ENCODE measurements at regions not wholly inside any gene's neighbourhood (a gene's known extent, or its start where the extent isn't known, plus 50 kb on each side); places are given as distances from the start of the nearest gene placed in this dataset.

GRCh38 chr5:158162479-158163034 is 303.6 kb upstream of the CLINT1 start:
- no peak for DNase-seq (ENCODE audit: extremely low spot score, unreplicated experiment)
- no peak for TF ChIP-seq CTCF (IDR thresholded peaks at IDR 0.05)
- Mint-ChIP-seq H3K4me3 (ENCODE audit: unreplicated experiment) (no peak overlapping the region), H3K27me3 (ENCODE audit: unreplicated experiment) (peaks cover 14% of the 10 kb centered on the region), H3K27ac (ENCODE audit: unreplicated experiment) (no peak overlapping the region), H3K36me3 (ENCODE audit: unreplicated experiment) (no peaks in the 10 kb centered on the region), H3K4me1 (ENCODE audit: unreplicated experiment) (peaks cover 5% of the 10 kb centered on the region), H3K9me3 (ENCODE audit: unreplicated experiment) (no peaks in the 10 kb centered on the region)

- no peak overlapping the region for H3K4me3 Mint-ChIP-seq (ENCODE audit: unreplicated experiment)
- DNase-seq (ENCODE audit: extremely low spot score, unreplicated experiment): no peak
- peaks cover 5% of the 10 kb centered on the region for H3K4me1 Mint-ChIP-seq (ENCODE audit: unreplicated experiment)
- no peaks in the 10 kb centered on the region for H3K36me3 Mint-ChIP-seq (ENCODE audit: unreplicated experiment)
- H3K27me3 Mint-ChIP-seq (ENCODE audit: unreplicated experiment): peaks cover 16% of the 10 kb centered on the region
- H3K27ac Mint-ChIP-seq (ENCODE audit: unreplicated experiment): no peak overlapping the region
- TF ChIP-seq CTCF (IDR thresholded peaks at IDR 0.05): no peak
- no peaks in the 10 kb centered on the region for H3K9me3 Mint-ChIP-seq (ENCODE audit: unreplicated experiment)
Observed at GRCh38 chr5:158162026-158162425, 303.1 kb upstream of the CLINT1 start.

- DNase-seq (ENCODE audit: extremely low spot score, unreplicated experiment): no peak
- H3K4me3 Mint-ChIP-seq (ENCODE audit: unreplicated experiment): no peak overlapping the region
- peaks cover 15% of the 10 kb centered on the region for H3K27me3 Mint-ChIP-seq (ENCODE audit: unreplicated experiment)
- no peak for TF ChIP-seq CTCF (IDR thresholded peaks at IDR 0.05)
- H3K36me3 Mint-ChIP-seq (ENCODE audit: unreplicated experiment): no peaks in the 10 kb centered on the region
- H3K9me3 Mint-ChIP-seq (ENCODE audit: unreplicated experiment): no peaks in the 10 kb centered on the region
- no peak overlapping the region for H3K27ac Mint-ChIP-seq (ENCODE audit: unreplicated experiment)
- peaks cover 16% of the 10 kb centered on the region for H3K4me1 Mint-ChIP-seq (ENCODE audit: unreplicated experiment)
Observed at GRCh38 chr5:158159621-158160020, 300.7 kb upstream of the CLINT1 start.

- Mint-ChIP-seq H3K4me1 (ENCODE audit: unreplicated experiment) (peaks cover 22% of the 10 kb centered on the region), H3K27me3 (ENCODE audit: unreplicated experiment) (peaks cover 6% of the 10 kb centered on the region), H3K9me3 (ENCODE audit: unreplicated experiment) (no peaks in the 10 kb centered on the region), H3K36me3 (ENCODE audit: unreplicated experiment) (no peaks in the 10 kb centered on the region), H3K27ac (ENCODE audit: unreplicated experiment) (no peak overlapping the region), H3K4me3 (ENCODE audit: unreplicated experiment) (no peak overlapping the region)
- DNase-seq (ENCODE audit: extremely low spot score, unreplicated experiment): no peak
- TF ChIP-seq CTCF (IDR thresholded peaks at IDR 0.05): no peak
Observed at GRCh38 chr5:158155811-158156505, 297.0 kb upstream of the CLINT1 start.

GRCh38 chr5:158155067-158155466 is 296.1 kb upstream of the CLINT1 start:
- no peak for DNase-seq (ENCODE audit: extremely low spot score, unreplicated experiment)
- no peaks in the 10 kb centered on the region for H3K9me3 Mint-ChIP-seq (ENCODE audit: unreplicated experiment)
- no peak for TF ChIP-seq CTCF (IDR thresholded peaks at IDR 0.05)
- H3K4me3 Mint-ChIP-seq (ENCODE audit: unreplicated experiment): no peak overlapping the region
- H3K27me3 Mint-ChIP-seq (ENCODE audit: unreplicated experiment): peaks cover 8% of the 10 kb centered on the region
- no peak overlapping the region for H3K27ac Mint-ChIP-seq (ENCODE audit: unreplicated experiment)
- H3K4me1 Mint-ChIP-seq (ENCODE audit: unreplicated experiment): peaks cover 22% of the 10 kb centered on the region
- no peaks in the 10 kb centered on the region for H3K36me3 Mint-ChIP-seq (ENCODE audit: unreplicated experiment)
